ENCODE measurements at regions not wholly inside any gene's neighbourhood (a gene's known extent, or its start where the extent isn't known, plus 50 kb on each side); places are given as distances from the start of the nearest gene placed in this dataset.

GRCh38 chr7:88492153-88492552 is 185.5 kb upstream of the STEAP4 start:
- DNase-seq, result no peak

DNA sequence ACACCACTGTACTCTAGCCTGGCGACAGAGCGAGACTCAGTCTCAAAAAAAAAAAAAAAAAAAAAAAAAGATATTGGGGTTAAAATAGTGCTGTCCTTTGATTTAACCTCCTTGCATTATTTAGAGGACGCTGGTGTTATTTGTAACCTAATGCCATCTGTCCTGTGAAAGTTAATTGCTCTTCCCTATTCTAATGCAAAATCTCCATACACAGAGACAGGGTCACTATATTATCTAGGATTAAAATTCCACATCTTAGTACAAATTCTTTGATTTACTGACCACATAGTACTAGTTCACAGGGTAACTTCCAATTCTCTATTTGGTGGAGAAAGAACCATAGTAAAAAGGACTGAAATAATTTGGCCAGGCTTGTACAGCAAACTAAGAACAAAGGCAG is 184.2 kb upstream of the STEAP4 start:
- no peak for DNase-seq

DNA sequence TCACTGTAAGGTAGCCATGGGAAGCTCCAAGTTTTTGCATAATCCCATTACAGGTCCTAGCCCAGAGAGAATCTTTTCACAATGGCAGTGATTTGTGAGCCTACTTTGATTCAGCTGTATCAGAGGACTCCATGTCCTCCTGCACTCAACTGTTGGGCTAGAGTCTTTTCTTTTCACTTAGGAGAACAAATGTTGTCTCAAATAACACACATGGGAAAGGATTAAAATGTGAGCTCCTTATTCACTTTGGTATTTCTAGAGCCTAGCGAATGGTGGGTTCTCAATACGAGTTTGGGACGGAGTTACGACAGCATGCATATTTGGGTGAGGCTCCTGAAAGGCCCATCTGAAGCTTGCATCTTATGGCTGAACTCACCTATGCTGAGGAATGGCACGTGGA is 183.5 kb upstream of the STEAP4 start:
- no peak for DNase-seq

- DNase-seq, result no peak
Observed at GRCh38 chr7:88485821-88486220, 179.1 kb upstream of the STEAP4 start.

- DNase-seq, result no peak
Observed at GRCh38 chr7:88484551-88484950, 177.9 kb upstream of the STEAP4 start.

GRCh38 chr7:88480896-88481295 is 174.2 kb upstream of the STEAP4 start:
- no peak for DNase-seq

DNA sequence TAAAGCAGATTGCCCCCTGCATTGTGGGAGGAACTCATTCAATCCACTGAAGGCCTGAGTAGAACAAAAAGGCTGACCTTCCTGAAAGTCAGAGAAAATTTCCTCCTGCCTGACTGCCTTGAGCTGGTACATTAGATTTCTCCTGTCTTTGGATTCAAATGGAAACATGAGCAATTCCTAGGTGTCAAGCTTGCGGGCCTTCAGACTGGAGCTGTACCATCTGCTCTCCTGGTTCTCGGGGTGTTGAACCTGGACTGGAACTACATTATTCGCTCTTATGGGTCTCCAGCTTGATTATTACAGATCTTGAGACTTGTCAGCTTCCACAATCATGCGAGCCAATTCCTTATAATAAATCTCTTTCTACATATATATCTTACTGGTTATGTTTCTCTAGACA is 173.6 kb upstream of the STEAP4 start:
- DNase-seq, result no peak

- no peak for DNase-seq
Observed at GRCh38 chr7:88477976-88478375, 171.3 kb upstream of the STEAP4 start.

- no peak for DNase-seq
Observed at GRCh38 chr7:88465600-88465999, 158.9 kb upstream of the STEAP4 start.

DNA sequence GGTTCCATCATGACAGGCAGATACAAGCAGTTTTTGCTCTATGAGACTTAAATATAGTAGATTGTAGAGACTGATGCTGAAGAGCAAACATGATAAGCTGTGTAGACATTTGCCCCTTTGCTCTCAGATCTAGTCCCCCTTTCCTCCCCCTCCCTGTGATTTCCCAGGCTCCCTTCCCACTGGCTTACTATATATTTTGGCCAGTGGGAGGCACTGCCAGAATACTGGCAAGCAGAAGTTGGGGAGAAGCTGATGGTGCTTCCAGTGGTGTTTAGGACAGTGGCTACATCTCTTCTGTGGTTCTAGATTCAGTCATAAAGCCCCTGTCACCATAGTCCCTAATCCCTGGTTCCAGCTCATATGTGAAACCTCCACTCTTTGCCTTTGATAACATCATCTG is 156.1 kb upstream of the STEAP4 start:
- DNase-seq, result no peak

DNA sequence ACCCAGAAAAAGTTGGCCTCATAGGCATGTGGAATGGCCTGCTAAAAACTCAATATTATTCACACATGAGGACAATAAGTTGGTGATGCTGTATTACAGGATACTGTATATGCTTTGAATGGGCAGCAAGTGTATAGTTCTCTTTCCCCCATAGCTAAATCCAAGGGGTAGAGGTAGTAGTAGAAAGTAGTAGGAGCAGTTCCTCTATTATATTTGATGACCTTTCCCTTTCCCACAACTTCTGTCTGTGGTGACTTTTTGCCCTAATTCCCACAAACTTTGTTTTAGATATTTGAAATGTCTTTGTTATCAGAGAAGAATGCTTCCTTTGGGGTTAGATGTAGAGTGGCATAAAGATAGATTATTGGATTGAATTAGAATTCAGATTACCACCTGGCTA is 154.0 kb upstream of the STEAP4 start:
- DNase-seq, result no peak

GRCh38 chr7:88458946-88459345 is 152.3 kb upstream of the STEAP4 start:
- DNase-seq, result no peak

DNA sequence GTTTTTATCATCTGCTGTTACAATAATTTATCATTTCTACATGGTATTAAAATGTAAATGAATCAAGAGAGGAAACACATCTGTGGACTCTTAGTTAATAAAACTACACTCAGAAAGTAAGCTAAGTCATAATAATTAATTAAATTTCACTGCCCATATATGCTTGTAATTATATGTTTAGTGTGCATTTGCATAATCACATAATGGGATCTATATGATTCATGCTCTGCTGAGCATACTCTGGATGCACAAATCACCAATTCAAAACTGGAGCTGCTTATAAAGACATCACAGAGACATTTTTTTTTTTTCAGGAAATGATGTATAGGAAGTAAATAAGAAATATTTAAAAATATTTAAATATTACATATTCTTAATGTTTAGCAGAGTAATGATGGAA is 151.6 kb upstream of the STEAP4 start:
- DNase-seq, result no peak

DNA sequence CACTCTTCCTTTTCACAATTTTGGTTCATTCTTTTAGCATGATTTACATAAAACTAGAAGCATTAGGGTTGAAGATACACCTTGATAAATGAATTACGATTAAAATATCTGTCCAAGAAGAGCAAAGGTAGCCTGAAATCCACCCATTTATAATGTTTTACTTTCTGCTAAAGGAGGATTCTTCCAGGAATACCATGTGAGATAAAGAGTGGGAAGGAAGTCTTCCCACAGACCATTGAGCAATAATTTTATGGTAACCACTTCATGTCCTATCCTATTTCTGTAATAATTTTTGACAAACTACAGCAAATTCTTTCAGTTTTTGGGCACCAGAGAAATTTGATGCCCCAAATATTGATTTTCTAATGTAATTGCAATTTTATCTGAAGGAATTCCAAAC is 150.6 kb upstream of the STEAP4 start:
- DNase-seq, result no peak

- DNase-seq, result no peak
Observed at GRCh38 chr7:88456490-88456889, 149.8 kb upstream of the STEAP4 start.

DNA sequence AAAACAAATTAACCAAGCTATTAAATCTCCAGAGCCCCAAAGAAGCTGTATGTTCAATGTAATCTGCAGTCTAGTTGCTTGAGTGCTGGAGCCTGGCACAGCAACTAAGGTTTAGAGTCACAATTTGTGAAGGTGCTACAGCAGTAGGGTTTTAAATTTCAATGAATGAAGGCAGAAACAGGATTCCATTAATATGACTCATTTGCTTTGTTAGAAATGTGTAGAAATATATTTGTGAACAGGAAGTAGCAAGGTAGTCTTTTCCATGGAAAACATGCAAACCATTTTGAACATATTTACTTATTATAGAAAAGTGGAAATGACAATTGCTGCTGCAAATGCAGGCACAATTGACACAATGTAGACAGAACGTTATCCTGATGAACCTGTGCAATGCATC is 149.0 kb upstream of the STEAP4 start:
- no peak for DNase-seq

DNA sequence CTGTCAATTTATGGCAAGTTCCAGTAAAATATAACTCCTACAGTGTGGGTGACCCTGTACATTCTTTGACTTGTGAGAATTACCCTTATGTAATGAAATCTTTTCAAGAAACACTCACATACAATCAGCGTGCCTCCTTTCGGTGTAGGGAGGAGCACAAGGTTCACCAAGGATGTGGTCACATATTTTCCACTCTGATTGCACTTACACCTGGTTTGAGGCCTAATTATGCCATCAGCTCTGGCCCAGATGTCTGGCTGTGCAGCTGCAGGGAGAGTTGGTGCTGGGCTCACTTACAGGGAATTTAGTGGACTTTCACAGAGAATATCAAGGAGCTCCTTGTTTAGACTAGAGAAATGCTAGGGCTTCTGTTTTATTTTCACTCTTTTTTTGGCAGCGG is 146.0 kb upstream of the STEAP4 start:
- no peak for DNase-seq

DNA sequence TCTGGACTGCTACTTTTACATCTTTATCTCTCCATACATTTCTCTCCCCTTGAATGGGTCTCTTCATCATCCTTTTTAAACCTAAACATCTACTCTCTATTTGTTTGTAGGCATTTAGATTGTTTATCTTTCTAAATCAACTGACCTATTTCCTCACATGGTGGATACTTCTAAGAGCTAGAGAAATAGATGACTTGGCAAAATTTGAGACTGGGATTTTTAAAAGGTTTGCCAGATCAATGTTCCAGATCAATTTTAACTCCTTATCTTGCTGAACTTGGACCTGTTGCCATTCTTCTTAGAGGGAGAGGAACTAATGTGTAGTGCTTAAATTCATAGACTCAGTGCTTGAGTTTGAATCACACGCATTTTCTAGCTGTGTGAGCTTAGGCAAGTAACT is 144.2 kb upstream of the STEAP4 start:
- no peak for DNase-seq

GRCh38 chr7:88449410-88449809 is 142.7 kb upstream of the STEAP4 start:
- DNase-seq, result no peak

GRCh38 chr7:88442413-88442812 is 135.7 kb upstream of the STEAP4 start:
- no peak for DNase-seq

DNA sequence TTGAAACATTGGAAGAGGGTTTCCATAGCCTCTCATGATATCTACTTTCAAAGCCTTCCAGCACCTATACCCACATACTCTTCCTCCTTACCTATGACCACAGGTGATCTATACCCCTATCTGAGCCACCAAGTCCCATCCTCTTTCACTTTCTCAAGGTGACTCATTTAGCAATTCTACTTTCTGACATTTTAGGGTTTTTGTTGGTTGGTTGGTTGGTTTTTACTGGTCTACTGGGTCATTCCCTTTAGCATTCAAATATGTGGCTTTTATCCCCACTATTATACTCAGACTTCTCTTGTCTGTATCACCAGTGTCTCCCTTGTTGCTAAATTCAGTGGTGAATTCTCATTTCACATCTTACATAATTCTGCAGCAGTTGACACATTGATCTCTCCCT is 130.4 kb upstream of the STEAP4 start:
- DNase-seq, result no peak

DNA sequence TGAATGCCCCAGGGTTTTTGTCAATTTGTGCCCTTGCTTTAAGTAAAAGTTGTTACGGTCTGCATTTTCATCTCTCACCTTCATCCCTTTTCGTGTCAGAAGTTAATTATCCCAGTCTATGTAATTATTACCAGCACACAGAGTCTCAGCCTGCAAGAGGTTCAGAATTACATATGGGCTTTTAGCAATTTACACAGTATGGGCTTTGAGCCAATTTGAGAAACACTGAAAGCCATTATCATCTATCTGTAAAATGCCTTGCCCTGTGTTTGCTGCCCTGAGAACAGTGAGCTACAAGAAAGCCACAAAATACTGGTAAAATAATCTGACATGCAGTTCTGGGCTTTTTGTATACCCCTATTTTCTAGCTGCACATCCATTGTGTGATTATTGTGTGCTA is 125.6 kb upstream of the STEAP4 start:
- DNase-seq, result no peak

DNA sequence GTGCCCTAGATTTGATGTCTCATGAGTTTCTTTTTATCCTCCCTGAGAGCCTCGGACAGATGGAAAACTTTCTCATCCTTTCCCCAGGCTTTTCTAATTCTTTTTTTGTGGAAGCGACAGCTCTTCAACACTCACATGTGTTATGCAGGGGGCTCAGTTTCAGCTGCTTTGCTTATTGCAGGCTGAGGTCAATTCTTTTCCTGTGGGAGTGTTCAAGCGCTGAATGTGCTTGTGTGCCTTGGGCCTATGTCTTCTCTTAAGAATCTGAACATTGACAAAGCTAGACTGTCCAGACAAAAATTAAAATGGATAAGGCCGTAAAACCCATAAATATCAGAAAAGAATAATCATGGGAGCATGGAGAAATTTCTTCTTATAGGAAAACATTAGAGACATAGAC is 125.2 kb upstream of the STEAP4 start:
- DNase-seq, result no peak

GRCh38 chr7:88429382-88429781 is 122.7 kb upstream of the STEAP4 start:
- no peak for DNase-seq

- no peak for DNase-seq
Observed at GRCh38 chr7:88402529-88402928, 95.8 kb upstream of the STEAP4 start.

- DNase-seq, result no peak
Observed at GRCh38 chr7:88401009-88401623, 94.4 kb upstream of the STEAP4 start.

All from CD4-positive, alpha-beta T cell treated with Interleukin-1 beta for 1 hour (primary cell).